H1 (cell line): ENCODE measurements at regions not wholly inside any gene's neighbourhood (a gene's known extent, or its start where the extent isn't known, plus 50 kb on each side); places are given as distances from the start of the nearest gene placed in this dataset.
A peak's percentile ranks its signal among the peaks of the same experiment; 100 is the strongest.

Experiments
- EP300 ChIP-seq, 2 experiments: IDR thresholded peaks; 1 replicate in 1 of 2; 2 replicates in 1 of 2; pipeline ENCODE4 v1.6.1; 2011 to 2012; ENCODE audit warnings: low read depth in 2 of 2, low read length in 2 of 2, mild to moderate bottlenecking in 2 of 2, borderline replicate concordance in 1 of 2, inconsistent platforms in 1 of 2, moderate library complexity in 1 of 2
- GABPA ChIP-seq: IDR thresholded peaks from 2 replicates; pipeline ENCODE4 v1.6.1; 2011; ENCODE audit warnings: mild to moderate bottlenecking, low read length, moderate library complexity, borderline replicate concordance; ENCODE audit not compliant: insufficient read depth
- KDM5A ChIP-seq: fragments of 200-600 bp; IDR thresholded peaks from 2 replicates; pipeline ENCODE4 v1.7.1; 2012; ENCODE audit warnings: mild to moderate bottlenecking, low read length, inconsistent platforms, mixed read lengths
- POLR2A ChIP-seq, 2 experiments: IDR thresholded peaks; 1 replicate in 1 of 2; 2 replicates in 1 of 2; pipeline ENCODE4 v1.6.1; 2011; ENCODE audit warnings: low read depth in 2 of 2, low read length in 2 of 2, mild to moderate bottlenecking in 2 of 2; ENCODE audit errors: control extremely low read depth in 1 of 2
- SP1 ChIP-seq: IDR thresholded peaks from 2 replicates; pipeline ENCODE4 v1.6.1; 2011; ENCODE audit warnings: low read depth, low read length
- YY1 ChIP-seq: IDR thresholded peaks from 2 replicates; pipeline ENCODE4 v1.6.1; 2011; ENCODE audit warnings: low read depth, mild to moderate bottlenecking, low read length
- TF ChIP-seq, protein P1 (sequence below), 3 experiments: IDR thresholded peaks; 1 replicate in 2 of 3; 2 replicates in 1 of 3; pipeline versions ENCODE4 v1.5.1 to v1.6.1; 2011; ENCODE audit warnings: low read length in 3 of 3, mild to moderate bottlenecking in 3 of 3, inconsistent platforms in 2 of 3, low read depth in 1 of 3, moderate library complexity in 1 of 3; ENCODE audit not compliant: insufficient read depth in 1 of 3; ENCODE audit errors: control extremely low read depth in 1 of 3

DNA sequence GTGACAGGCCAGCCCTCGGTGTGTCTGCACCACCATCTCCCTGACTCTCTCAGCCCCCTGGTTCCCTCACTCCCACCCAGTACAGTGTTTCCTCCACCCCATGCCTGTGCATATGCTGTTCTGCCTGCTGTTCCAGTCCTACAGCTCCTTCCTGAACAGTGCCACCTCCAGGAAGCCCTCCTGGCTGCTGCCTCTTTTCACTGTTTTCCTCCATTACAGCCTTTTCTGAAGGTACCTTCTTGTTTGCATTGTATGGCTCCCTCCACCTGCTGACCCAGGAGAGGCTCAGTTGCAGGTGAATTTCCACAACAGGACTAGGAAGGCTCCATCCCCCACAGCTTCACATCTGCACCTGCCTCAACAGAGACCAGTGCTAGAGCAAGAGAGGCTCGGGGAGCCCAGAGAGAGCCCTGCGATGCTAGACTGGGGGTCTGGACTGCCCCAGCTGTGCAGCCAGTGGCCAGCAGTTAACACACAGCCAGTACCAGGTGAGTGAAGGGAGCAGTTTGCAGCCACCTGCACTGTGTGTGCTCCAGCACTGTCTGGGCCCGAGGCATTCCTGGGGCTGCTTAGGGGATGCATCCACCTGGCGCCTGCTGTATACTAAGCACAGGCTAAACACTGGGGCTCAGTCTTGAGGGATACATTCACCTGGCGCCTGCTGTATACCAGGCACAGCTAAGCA, 92.0 kb downstream of the ADRA2C start:
- TF ChIP-seq SP1 = no peak
- no peak for TF ChIP-seq EP300 (IDR thresholded peaks at IDR 0.05; ENCODE audit: borderline replicate concordance in 1 of 2, low read depth in 2 of 2, low read length in 2 of 2)
- TF ChIP-seq, protein P1, sequence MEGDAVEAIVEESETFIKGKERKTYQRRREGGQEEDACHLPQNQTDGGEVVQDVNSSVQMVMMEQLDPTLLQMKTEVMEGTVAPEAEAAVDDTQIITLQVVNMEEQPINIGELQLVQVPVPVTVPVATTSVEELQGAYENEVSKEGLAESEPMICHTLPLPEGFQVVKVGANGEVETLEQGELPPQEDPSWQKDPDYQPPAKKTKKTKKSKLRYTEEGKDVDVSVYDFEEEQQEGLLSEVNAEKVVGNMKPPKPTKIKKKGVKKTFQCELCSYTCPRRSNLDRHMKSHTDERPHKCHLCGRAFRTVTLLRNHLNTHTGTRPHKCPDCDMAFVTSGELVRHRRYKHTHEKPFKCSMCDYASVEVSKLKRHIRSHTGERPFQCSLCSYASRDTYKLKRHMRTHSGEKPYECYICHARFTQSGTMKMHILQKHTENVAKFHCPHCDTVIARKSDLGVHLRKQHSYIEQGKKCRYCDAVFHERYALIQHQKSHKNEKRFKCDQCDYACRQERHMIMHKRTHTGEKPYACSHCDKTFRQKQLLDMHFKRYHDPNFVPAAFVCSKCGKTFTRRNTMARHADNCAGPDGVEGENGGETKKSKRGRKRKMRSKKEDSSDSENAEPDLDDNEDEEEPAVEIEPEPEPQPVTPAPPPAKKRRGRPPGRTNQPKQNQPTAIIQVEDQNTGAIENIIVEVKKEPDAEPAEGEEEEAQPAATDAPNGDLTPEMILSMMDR (IDR thresholded peaks at IDR 0.05; ENCODE audit: control extremely low read depth in 1 of 3, insufficient read depth in 1 of 3, low read depth in 1 of 3, low read length in 3 of 3) = peak in 2 of 3 experiments; percentile 30 to 52; a peak in 2 of 4 replicates
- no peak for TF ChIP-seq POLR2A (IDR thresholded peaks at IDR 0.05; ENCODE audit: control extremely low read depth in 1 of 2, low read depth in 2 of 2, low read length in 2 of 2)
- TF ChIP-seq YY1 = peak; percentile 61; the same call in 1 of the 2 replicates
- TF ChIP-seq KDM5A = no peak
- TF ChIP-seq GABPA = no peak
